Keratinocyte (primary cell): ENCODE measurements at regions not wholly inside any gene's neighbourhood (a gene's known extent, or its start where the extent isn't known, plus 50 kb on each side); places are given as distances from the start of the nearest gene placed in this dataset.

Experiments used
- CTCF ChIP-seq, 3 experiments: IDR thresholded peaks in 1 of 3; conservative IDR thresholded peaks in 1 of 3; optimal IDR thresholded peaks in 1 of 3; 2 replicates in 2 of 3; 3 replicates in 1 of 3; pipeline versions ENCODE3 to v1.5.1; 2011; ENCODE audit warnings: low read length in 3 of 3, mild to moderate bottlenecking in 3 of 3, moderate library complexity in 2 of 3, control low read depth in 1 of 3, inconsistent platforms in 1 of 3; ENCODE audit not compliant: insufficient read depth in 2 of 3; ENCODE audit errors: extremely low read depth in 1 of 3
- EZH2 ChIP-seq: IDR thresholded peaks from one replicate; pipeline ENCODE4 v1.6.1; 2012; ENCODE audit warnings: inconsistent platforms, mild to moderate bottlenecking, low read length, moderate library complexity

- TF ChIP-seq CTCF (optimal IDR thresholded peaks at IDR 0.05 in 1 of 3, IDR thresholded peaks at IDR 0.05 in 1 of 3, conservative IDR thresholded peaks at IDR 0.05 in 1 of 3; ENCODE audit: extremely low read depth in 1 of 3, insufficient read depth in 2 of 3, low read length in 3 of 3) (no peak), EZH2 (no peak)
Observed at GRCh38 chr2:56709181-56709580, 525.4 kb downstream of the CCDC85A start.
